ENCODE measurements at regions not wholly inside any gene's neighbourhood (a gene's known extent, or its start where the extent isn't known, plus 50 kb on each side); places are given as distances from the start of the nearest gene placed in this dataset.

DNA sequence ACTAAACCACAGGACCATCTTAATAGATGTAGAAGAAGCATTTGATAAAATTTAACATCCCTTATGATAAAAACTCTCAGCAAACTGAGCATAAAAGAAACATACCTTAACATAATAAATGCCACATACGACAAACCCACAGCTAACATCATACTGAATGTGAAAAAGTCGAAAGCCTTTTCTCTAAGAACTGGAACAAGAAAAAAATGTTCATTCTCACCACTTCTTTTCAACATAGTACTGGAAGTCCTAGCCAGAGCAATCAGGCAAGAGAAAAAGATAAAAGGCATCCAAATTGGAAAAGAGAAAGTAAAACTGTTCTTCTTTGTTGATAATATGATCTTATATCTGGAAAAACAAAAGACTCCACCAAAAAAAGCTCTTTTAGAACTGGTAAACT lies 134.2 kb downstream of the RPL22L1 start:
- TF ChIP-seq POLR2A (IDR thresholded peaks at IDR 0.05) (no peak), POLR2AphosphoS5 (IDR thresholded peaks at IDR 0.05; ENCODE audit: insufficient read depth in 1 of 2, low read depth in 1 of 2) (no peak)

Data from vagina (tissue), 2 donors.